ENCODE measurements at regions not wholly inside any gene's neighbourhood (a gene's known extent, or its start where the extent isn't known, plus 50 kb on each side); places are given as distances from the start of the nearest gene placed in this dataset.

DNA sequence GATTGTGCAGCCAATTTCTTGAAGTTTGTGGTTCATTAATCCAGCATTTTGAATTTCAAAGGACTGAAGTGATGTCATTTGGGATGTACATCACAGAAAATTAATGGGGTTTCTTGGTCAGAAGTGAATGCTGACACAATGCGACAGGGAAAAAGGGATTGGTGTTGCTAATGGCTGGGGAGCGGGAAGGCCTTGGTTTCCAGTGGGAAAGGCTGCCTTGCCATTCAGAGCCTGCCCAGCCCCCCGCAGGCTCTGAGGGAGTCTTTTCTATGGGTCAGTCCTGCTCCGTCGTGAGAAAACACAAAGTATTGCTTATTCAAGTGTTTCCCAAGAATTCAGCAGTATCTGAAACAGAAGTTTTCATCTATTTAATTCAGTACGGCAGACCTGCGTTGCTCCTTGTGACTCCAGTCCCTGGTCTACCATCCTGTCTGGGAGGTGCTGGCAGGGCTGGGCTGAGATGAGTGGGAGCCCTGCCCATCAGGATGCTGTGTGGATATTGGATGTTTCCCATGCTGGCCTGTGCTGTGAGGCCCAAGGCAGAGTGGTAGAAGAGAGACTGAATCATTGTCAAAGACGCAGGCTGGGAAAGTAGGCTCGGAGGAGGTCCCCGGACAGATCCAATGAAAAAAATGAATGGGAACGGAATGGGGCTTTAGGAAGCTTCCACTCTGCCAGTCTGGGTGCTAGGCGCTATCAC lies 111.2 kb upstream of the KLHL25 start:
- TF ChIP-seq, protein P1, sequence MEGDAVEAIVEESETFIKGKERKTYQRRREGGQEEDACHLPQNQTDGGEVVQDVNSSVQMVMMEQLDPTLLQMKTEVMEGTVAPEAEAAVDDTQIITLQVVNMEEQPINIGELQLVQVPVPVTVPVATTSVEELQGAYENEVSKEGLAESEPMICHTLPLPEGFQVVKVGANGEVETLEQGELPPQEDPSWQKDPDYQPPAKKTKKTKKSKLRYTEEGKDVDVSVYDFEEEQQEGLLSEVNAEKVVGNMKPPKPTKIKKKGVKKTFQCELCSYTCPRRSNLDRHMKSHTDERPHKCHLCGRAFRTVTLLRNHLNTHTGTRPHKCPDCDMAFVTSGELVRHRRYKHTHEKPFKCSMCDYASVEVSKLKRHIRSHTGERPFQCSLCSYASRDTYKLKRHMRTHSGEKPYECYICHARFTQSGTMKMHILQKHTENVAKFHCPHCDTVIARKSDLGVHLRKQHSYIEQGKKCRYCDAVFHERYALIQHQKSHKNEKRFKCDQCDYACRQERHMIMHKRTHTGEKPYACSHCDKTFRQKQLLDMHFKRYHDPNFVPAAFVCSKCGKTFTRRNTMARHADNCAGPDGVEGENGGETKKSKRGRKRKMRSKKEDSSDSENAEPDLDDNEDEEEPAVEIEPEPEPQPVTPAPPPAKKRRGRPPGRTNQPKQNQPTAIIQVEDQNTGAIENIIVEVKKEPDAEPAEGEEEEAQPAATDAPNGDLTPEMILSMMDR (conservative IDR thresholded peaks at IDR 0.05 in 1 of 2, IDR thresholded peaks at IDR 0.05 in 1 of 2; ENCODE audit: extremely low read depth in 1 of 2, insufficient read depth in 1 of 2, low read depth in 1 of 2, low read length in 2 of 2): no peak
- TF ChIP-seq EZH2 (IDR thresholded peaks at IDR 0.05; ENCODE audit: borderline replicate concordance, low read length): no peak
